HuH-7 (cell line): ENCODE measurements at regions not wholly inside any gene's neighbourhood (a gene's known extent, or its start where the extent isn't known, plus 50 kb on each side); places are given as distances from the start of the nearest gene placed in this dataset.
"Not testable (repeated sequence)": the region's sequence is repeated elsewhere in the genome, so short reads cannot be mapped to it uniquely, and the experiment has no call there.

Experiments used
- DNase-seq: peaks from one replicate; pipeline ENCODE4 v3.0.0; 2011; ENCODE audit warnings: low spot score

- no peak for DNase-seq
Measured at GRCh38 chr2:82075875-82076274, 1771.3 kb upstream of the LRRTM1 start.

- no peak for DNase-seq
Measured at GRCh38 chr2:82062463-82062862, 1757.9 kb upstream of the LRRTM1 start.

GRCh38 chr2:82055846-82056245, 1751.3 kb upstream of the LRRTM1 start:
- no peak for DNase-seq

- no peak for DNase-seq
Measured at GRCh38 chr2:82043867-82044266, 1739.3 kb upstream of the LRRTM1 start.

GRCh38 chr2:82027921-82028615, 1723.5 kb upstream of the LRRTM1 start:
- no peak for DNase-seq

- peak; percentile 6 for DNase-seq
Measured at GRCh38 chr2:82023710-82024109, 1719.2 kb upstream of the LRRTM1 start.

GRCh38 chr2:82013641-82014040, 1709.1 kb upstream of the LRRTM1 start:
- DNase-seq = no peak

GRCh38 chr2:82007071-82007664, 1702.6 kb upstream of the LRRTM1 start:
- no peak for DNase-seq

GRCh38 chr2:82005889-82006288, 1701.3 kb upstream of the LRRTM1 start:
- DNase-seq = not testable (repeated sequence)

GRCh38 chr2:82001614-82002013, 1697.1 kb upstream of the LRRTM1 start:
- DNase-seq = no peak

- DNase-seq = no peak
Measured at GRCh38 chr2:82000606-82001005, 1696.1 kb upstream of the LRRTM1 start.

- no peak for DNase-seq
Measured at GRCh38 chr2:81996332-81996731, 1691.8 kb upstream of the LRRTM1 start.

GRCh38 chr2:81991282-81991681, 1686.7 kb upstream of the LRRTM1 start:
- DNase-seq = no peak

- DNase-seq = no peak
Measured at GRCh38 chr2:81987370-81987769, 1682.8 kb upstream of the LRRTM1 start.

- no peak for DNase-seq
Measured at GRCh38 chr2:81984969-81985637, 1680.6 kb upstream of the LRRTM1 start.

- DNase-seq = no peak
Measured at GRCh38 chr2:81981585-81981984, 1677.0 kb upstream of the LRRTM1 start.

GRCh38 chr2:81979086-81979485, 1674.5 kb upstream of the LRRTM1 start:
- DNase-seq = no peak

- no peak for DNase-seq
Measured at GRCh38 chr2:81976998-81977397, 1672.4 kb upstream of the LRRTM1 start.

GRCh38 chr2:81974216-81974615, 1669.7 kb upstream of the LRRTM1 start:
- DNase-seq = no peak

- DNase-seq = no peak
Measured at GRCh38 chr2:81942876-81943275, 1638.3 kb upstream of the LRRTM1 start.

- DNase-seq = no peak
Measured at GRCh38 chr2:81942136-81942680, 1637.7 kb upstream of the LRRTM1 start.

- DNase-seq = no peak
Measured at GRCh38 chr2:81940266-81940955, 1635.9 kb upstream of the LRRTM1 start.

- DNase-seq = no peak
Measured at GRCh38 chr2:81937944-81938343, 1633.4 kb upstream of the LRRTM1 start.
